GM18519 (cell line): ENCODE measurements at regions not wholly inside any gene's neighbourhood (a gene's known extent, or its start where the extent isn't known, plus 50 kb on each side); places are given as distances from the start of the nearest gene placed in this dataset.

ENCODE experiments used
- ATAC-seq: cut with Tn5 transposase; IDR thresholded peaks from one replicate; pipeline ENCODE4 v1.9.1; 2021; ENCODE audit warnings: mild to moderate bottlenecking, moderate library complexity; ENCODE audit not compliant: unreplicated experiment, low FRiP score

DNA sequence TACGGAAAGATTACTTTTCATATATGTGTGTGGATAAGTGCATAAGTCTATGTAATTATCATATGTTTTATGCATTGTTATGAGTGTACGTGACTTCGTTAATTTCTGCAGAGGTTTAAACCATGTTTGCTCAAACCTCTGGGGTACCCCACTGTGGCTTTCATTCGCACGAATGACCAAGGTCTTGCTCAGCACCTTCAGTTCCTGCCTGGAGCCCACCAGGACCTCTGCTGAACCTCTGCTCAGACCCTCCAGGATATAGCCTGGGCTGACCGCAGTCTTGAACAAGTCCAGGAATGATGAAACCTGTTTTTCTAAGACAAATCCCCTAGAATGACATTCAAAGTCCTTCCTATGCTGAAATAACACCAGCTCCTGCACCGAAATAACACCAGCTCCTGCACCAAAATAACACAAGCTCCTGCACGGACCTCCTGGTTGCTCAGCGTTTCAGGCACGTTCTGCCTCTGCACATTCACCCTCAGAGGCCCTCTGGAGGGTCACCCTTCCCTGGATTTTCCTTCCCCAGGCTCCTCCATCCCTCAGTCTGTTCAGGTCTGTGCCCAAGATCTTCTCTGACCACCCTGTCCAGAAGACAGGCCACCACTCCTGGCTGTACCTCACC, 99.7 kb upstream of the BOD1 start:
- no peak for ATAC-seq

GRCh38 chr5:173717959-173718358, 101.5 kb upstream of the BOD1 start:
- no peak for ATAC-seq

- no peak for ATAC-seq
Measured at GRCh38 chr5:173718469-173718868, 102.0 kb upstream of the BOD1 start.

DNA sequence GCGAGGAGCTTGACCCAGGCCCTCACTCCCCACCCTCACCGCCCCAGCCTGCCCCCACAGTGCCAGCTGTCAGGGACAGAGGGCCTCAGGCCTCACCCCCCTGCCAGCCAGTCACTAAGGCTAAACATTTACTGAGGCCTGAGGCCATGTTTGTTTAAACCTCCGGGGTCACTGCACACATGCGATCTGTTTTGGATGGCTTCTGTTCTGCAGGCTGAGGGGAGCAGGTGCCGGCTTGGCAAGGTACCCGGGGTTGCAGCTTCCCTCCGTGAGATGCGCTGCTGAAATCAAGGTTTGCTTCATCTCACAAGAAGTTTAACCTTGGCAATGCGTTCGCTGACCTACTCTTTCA, 103.3 kb upstream of the BOD1 start:
- no peak for ATAC-seq

- no peak for ATAC-seq
Measured at GRCh38 chr5:173720286-173720952, 104.0 kb upstream of the BOD1 start.

DNA sequence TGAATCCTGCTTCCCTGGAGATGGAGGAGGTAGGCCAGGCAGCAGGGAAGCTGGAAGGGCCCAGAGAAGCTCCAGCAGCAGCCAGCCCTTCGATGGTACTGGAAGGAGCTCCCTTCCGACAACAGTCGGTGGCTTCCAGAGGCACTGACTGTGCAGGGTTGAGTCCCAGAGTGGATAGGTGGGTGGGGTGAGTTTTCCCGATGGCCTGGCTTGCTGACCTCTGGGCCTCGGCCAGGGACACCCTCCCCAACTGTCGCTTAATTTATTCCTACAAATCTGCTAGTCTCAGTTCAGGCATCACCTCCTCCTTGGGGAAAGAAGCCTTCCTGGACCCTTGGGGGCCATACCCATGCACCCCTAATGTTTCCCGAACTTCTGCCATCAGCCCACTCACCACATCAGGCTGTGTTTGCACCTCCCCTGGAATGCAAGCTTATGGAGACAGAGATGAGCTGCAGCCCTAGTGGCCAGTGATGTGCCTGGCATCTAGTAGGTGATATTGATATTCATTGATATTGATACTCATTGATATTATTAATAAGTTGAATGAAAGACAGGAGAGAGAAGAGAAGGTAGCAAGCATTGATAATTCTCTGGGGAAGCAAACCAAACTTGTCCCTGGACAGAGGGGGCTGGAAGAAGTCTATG, 104.6 kb upstream of the BOD1 start:
- no peak for ATAC-seq

DNA sequence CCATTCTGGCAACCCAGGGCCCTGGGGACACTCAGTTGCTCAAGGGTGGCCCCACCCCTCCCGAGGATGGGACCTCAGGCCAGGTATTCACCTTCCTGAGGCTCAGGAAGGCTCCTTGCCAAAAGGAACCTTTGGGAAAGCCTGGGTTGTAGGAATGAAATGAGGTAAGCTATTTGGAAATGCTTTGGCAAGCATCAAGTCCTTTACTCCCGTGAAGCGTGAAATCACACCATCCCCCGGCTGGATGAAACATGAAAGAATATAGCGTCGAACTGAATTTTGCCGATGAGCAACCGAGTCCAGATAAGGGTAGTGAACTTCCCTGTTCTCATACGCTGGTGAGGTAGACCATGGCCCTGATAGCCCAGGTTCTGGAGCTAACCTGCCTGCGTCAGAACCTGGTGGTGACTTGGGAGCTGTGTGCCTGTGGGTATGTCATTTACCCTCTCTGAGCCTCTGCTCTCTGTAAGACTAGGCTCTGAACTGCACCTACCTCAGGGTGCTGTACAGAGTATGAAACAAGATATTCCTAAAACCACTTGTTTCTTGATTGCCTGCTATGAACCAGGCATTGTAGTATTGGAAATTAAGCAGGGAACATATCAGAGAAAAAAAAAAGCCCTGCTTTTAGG, 105.3 kb upstream of the BOD1 start:
- ATAC-seq, result no peak

GRCh38 chr5:173726846-173727557, 110.6 kb upstream of the BOD1 start:
- ATAC-seq, result no peak

- no peak for ATAC-seq
Measured at GRCh38 chr5:173727839-173728778, 111.7 kb upstream of the BOD1 start.

DNA sequence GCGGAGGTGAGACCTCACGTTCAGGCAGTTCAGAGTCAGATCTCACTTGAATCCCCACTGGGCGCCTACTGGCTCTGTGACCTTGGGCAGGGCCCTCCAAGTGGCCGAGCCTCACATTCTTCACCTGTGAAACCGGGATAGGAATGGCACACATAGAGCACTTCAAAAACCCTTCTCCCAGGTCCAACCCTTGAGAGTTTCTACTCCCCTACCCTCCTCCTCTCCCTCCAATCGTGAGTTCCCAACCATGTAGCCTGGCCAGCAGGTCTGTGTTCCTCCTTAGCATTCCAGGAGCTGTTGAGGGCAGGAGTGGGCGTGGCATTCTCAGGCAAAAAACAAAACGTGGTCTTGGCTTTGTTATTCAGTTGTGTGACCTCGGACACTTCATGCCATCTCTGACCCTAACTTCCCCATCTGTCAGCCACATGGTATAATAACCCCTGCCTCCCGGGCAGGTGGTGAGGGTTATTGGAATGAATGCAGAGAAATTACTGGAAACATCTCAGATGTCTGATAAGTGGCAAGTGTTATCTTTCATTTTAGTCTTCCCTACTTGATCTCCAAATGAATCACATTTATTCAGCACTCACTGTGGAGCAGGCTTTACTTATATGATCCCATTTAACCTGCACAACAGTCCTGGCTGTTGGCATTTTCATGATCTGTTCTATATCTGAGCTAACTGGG, 112.8 kb upstream of the BOD1 start:
- ATAC-seq, result no peak

- no peak for ATAC-seq
Measured at GRCh38 chr5:173730632-173731298, 114.3 kb upstream of the BOD1 start.

GRCh38 chr5:173733021-173733420, 116.6 kb upstream of the BOD1 start:
- ATAC-seq, result no peak

- ATAC-seq, result no peak
Measured at GRCh38 chr5:173733425-173733824, 117.0 kb upstream of the BOD1 start.

DNA sequence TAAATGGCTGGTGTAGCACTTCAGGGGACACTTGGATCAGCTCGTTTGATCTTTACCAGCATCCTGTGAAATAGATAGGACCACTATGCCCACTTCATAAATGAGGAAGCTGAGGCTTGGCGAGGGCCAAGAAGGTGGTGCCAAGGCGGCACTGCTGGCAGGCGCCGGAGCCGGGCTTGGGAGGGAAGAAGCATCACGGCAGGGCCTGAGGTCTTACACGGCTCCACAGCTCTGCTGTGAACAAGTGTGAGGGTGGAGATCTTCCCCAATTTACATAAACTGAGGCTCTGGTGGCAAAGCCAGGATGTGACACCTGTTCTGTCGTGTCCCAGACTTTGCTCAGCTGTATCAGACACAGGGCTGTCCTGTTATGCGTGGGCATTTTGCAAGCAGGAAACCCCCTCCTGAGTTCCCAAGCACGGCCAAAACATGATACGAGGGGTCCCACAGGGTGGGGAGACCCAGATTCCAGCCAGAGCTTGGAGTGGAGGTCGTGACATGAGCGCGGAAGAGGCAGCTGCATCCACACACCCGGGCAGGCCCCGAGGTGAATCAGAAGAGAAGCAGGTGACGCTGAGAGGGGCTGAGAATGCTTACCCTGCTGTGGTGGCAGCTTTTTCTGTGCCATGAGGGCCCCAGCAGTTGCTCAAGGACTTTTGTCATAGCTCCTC, 117.5 kb upstream of the BOD1 start:
- ATAC-seq, result no peak

DNA sequence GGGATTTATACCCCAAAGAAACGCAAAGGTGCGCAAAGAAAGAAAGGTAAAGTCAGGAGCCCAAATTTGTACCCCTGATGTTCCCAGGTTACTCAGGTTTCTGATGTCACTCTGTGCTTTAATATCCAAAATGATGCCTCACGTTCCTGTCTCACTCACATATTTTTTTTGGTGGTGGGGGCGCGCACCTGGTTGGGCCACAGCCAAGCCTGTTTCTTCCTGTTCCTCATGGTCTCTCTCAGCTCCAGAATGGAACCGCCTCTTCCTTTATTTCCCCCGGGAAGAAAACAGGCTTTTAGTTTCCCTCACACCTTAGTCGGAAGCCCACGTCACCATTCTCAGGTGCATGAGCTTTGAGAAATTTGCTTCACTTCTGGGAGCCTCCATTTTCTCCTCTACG, 118.3 kb upstream of the BOD1 start:
- no peak for ATAC-seq

DNA sequence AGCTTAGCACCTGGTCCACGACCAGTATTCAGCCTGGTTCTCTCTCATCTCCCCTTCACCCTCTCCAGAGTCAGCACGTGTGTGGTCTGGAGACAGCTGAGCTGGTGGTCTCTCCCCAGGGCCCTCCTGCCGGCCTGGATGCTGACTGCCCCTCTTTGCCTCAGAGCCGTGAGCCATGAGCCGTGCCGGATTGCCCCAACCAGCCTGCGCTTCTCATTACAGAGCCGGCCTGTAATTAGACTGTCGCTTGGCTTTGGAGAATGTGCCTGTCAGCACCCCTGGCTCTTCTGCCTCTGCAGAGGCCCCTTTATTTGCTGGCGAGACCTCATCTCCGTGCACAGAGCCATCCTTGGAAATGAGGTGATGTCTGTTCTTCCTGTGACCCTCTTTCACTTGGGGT, 118.7 kb upstream of the BOD1 start:
- ATAC-seq, result no peak

DNA sequence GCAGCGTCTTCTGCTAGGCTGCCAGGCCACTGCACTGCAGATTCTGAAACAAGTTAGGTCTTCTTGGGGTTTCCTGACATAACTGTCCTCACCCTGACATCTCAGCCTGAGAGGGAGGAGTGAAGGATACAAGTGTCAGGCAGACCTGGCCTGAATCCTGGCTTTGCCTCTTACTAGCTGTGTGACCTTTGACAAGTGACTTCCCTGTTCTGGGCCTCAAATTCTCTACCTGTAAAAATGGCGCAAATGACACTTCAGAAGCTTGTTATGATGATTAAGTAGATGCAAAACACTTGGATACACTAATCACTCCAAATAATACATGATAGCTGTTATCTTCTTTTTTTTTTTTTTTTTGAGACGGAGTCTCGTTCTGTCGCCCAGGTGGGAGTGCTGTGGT, 119.2 kb upstream of the BOD1 start:
- ATAC-seq, result no peak

GRCh38 chr5:173736374-173736773, 119.9 kb upstream of the BOD1 start:
- no peak for ATAC-seq
